OCI-LY3 (cell line): ENCODE measurements at regions not wholly inside any gene's neighbourhood (a gene's known extent, or its start where the extent isn't known, plus 50 kb on each side); places are given as distances from the start of the nearest gene placed in this dataset.

ENCODE experiments used
- EZH2phosphoT487 ChIP-seq: fragments of 200-600 bp; shearing (Covaris generic); IDR thresholded peaks from 2 replicates; pipeline ENCODE4 v1.6.1; 2018; ENCODE audit warnings: antibody characterized with exemption, mixed run types, low read depth
- TF ChIP-seq, protein P1 (sequence below): fragments of 200-600, 300-600 bp; sonication (generic); IDR thresholded peaks from 2 replicates; pipeline ENCODE4 v1.5.1; 2014; ENCODE audit warnings: antibody characterized with exemption, low read length, low read depth

DNA sequence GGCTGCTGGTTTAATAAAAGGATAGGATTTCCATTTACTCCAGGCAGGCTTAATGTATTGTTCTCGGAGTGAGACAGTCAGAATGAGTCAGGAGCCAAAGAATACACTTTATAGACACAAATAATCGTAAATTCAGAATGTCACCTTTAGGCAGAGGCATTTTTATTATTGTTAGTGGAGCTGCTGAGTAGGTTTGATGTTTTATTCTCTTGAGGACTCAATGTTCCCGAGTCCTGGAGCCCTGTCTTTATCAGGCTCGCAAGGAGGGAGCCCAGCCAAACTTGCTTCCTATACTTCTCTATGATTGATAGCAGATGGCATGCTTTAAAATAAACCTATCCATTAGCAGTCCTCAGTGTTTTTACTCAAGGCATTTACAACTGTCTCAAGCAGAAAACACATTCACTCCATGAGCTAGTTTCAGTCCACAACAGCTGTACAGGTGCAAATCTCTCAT lies 492.3 kb upstream of the ZEB2 start:
- TF ChIP-seq, protein P1, sequence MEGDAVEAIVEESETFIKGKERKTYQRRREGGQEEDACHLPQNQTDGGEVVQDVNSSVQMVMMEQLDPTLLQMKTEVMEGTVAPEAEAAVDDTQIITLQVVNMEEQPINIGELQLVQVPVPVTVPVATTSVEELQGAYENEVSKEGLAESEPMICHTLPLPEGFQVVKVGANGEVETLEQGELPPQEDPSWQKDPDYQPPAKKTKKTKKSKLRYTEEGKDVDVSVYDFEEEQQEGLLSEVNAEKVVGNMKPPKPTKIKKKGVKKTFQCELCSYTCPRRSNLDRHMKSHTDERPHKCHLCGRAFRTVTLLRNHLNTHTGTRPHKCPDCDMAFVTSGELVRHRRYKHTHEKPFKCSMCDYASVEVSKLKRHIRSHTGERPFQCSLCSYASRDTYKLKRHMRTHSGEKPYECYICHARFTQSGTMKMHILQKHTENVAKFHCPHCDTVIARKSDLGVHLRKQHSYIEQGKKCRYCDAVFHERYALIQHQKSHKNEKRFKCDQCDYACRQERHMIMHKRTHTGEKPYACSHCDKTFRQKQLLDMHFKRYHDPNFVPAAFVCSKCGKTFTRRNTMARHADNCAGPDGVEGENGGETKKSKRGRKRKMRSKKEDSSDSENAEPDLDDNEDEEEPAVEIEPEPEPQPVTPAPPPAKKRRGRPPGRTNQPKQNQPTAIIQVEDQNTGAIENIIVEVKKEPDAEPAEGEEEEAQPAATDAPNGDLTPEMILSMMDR = no peak
- no peak for TF ChIP-seq EZH2phosphoT487
